ENCODE measurements at regions not wholly inside any gene's neighbourhood (a gene's known extent, or its start where the extent isn't known, plus 50 kb on each side); places are given as distances from the start of the nearest gene placed in this dataset.

DNA sequence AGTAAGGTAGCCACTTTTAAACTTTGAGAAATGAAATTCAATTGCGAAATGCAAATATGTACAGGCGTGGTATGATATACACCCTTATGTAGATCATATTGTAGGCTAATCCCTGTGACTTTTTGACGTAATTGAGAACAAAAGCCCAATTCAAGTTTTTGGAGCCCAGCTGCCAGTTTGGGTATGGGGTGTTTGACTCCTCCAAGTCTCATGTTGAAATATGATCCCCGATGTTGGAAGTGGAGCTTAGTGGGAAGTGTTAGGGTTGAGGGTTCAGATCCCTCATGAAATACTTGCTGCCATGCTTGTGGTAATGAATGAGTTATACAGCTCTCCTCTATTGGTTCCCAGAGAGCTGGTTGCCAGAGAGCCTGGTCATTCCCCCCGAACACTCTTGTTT, 1666.8 kb downstream of the SUCLG1 start:
- TF ChIP-seq EP300 (IDR thresholded peaks at IDR 0.05) (no peak), CTCF (IDR thresholded peaks at IDR 0.05) (no peak)

Measured in ovary (tissue), 3 donors.